Calu3 (cell line): ENCODE measurements at regions not wholly inside any gene's neighbourhood (a gene's known extent, or its start where the extent isn't known, plus 50 kb on each side); places are given as distances from the start of the nearest gene placed in this dataset.
A peak's percentile ranks its signal among the peaks of the same experiment; 100 is the strongest.

Source experiments
- BruUV-seq: library from RNA; stranded (reverse); fragments of 400-500 nt; replicated peaks from 2 replicates; lab custom pipeline; 2021; lab: Mats Ljungman, UMichigan
- CTCF ChIA-PET: fragments of 300-600 bp; sonication (Branson Sonifier 250); formaldehyde crosslinking; loops from one replicate; lab custom pipeline; 2022; ENCODE audit warnings: antibody characterized with exemption; lab: Charles Lee
- DNase-seq: peaks from one replicate; pipeline ENCODE4 v3.0.0; 2022
- H3K27ac Mint-ChIP-seq: one replicate; pipeline ENCODE4 v1.8.0; 2022; ENCODE audit warnings: mixed read lengths; ENCODE audit not compliant: unreplicated experiment
- H3K27me3 Mint-ChIP-seq: one replicate; pipeline ENCODE4 v1.8.0; 2022; ENCODE audit warnings: mixed read lengths; ENCODE audit not compliant: unreplicated experiment
- H3K36me3 Mint-ChIP-seq: one replicate; pipeline ENCODE4 v1.8.0; 2022; ENCODE audit warnings: mild to moderate bottlenecking, moderate library complexity, mixed read lengths; ENCODE audit not compliant: insufficient read depth, unreplicated experiment
- H3K4me1 Mint-ChIP-seq: one replicate; pipeline ENCODE4 v1.8.0; 2022; ENCODE audit warnings: mild to moderate bottlenecking, low read depth, mixed read lengths; ENCODE audit not compliant: unreplicated experiment
- H3K4me3 Mint-ChIP-seq: one replicate; pipeline ENCODE4 v1.8.0; 2022; ENCODE audit warnings: mild to moderate bottlenecking, low read depth, moderate library complexity, mixed read lengths; ENCODE audit not compliant: unreplicated experiment
- H3K9me3 Mint-ChIP-seq: one replicate; pipeline ENCODE4 v1.8.0; 2022; ENCODE audit warnings: low read depth, mixed read lengths; ENCODE audit not compliant: unreplicated experiment
- intact Hi-C: fragments of 100-400 bp; cut with micrococcal nuclease; formaldehyde crosslinking; loops from one replicate; pipeline ENCODE4 v1.10.0; 2022; ENCODE audit not compliant: unreplicated experiment
- TF ChIP-seq, protein P1 (sequence below): fragments of 200-600 bp; IDR thresholded peaks from one replicate; pipeline ENCODE4 v1.8.0; 2022; ENCODE audit warnings: antibody characterized with exemption; ENCODE audit not compliant: unreplicated experiment

DNA sequence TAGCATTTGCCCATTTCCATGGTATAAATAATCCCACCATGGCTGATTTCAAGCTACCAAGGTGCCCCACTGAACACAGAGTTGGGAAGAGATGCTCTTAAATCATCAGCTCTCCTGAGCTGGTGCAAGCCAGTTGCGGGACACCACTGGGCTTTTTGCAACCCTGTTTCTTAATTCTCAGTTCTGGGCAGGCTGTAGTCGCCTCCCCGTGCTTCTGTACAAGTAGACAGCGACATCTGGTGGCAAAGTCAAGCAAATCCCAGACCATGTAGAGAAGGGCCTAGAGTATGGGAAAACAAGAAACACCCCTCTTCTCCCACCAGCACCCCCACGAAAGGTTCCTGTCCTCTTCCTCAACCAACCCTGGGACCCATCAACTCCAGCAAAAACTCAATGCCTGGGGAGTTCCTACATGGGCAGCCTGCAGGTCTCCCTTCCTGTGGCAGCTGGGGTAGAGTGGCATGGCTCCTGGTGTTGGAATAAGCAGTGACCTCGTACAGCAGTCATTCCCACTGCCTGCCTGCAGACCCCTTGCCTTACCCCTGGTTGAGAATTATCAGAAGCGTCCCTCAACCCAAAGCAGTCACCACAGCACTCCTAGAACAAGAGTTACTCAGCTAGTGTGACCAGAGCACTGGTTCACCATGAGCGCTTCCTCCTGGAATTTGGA, 68.4 kb downstream of the IGLL5 start:
- TF ChIP-seq, protein P1, sequence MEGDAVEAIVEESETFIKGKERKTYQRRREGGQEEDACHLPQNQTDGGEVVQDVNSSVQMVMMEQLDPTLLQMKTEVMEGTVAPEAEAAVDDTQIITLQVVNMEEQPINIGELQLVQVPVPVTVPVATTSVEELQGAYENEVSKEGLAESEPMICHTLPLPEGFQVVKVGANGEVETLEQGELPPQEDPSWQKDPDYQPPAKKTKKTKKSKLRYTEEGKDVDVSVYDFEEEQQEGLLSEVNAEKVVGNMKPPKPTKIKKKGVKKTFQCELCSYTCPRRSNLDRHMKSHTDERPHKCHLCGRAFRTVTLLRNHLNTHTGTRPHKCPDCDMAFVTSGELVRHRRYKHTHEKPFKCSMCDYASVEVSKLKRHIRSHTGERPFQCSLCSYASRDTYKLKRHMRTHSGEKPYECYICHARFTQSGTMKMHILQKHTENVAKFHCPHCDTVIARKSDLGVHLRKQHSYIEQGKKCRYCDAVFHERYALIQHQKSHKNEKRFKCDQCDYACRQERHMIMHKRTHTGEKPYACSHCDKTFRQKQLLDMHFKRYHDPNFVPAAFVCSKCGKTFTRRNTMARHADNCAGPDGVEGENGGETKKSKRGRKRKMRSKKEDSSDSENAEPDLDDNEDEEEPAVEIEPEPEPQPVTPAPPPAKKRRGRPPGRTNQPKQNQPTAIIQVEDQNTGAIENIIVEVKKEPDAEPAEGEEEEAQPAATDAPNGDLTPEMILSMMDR, result peak; percentile 88
- CTCF ChIA-PET, result interaction anchor here (0.6 to 4.9 kb wide), 6 partner anchors 78 to 287 kb away, joined by 3 to 82 read pairs (median 5); no protein-coding TSS in a partner anchor
- no peaks in the 10 kb centered on the region for H3K36me3 Mint-ChIP-seq
- peaks cover 74% of the 10 kb centered on the region for H3K27me3 Mint-ChIP-seq
- peaks cover 6% of the 10 kb centered on the region for H3K4me1 Mint-ChIP-seq
- intact Hi-C loops, result loop anchor here (5.0 to 10.0 kb wide), 4 partner anchors 369 to 581 kb away; no protein-coding TSS in a partner anchor
- peaks cover 4% of the 10 kb centered on the region for H3K9me3 Mint-ChIP-seq
- no peak overlapping the region for H3K27ac Mint-ChIP-seq
- peak; percentile 69 for DNase-seq
- BruUV-seq, result no TSS peak
- no peak overlapping the region for H3K4me3 Mint-ChIP-seq

DNA sequence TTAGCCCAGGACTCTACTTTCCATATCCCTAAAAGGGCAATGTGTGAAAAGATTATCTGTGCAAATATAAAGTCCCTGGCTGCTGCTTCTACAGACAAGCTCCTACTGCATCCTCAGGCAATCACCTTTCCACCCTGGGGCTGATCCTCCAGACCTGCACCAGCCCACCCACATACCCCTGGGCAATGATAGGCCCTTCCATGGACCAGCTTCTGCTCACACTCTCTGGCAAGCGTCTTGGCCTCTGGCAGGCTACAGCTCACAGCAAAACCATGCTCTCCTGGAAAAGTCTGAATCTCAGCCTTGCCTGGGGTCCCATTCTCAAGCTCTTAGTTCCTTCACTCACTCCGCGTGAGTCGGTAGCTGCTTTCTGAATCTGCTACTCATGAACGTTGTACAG, 69.5 kb downstream of the IGLL5 start:
- H3K4me1 Mint-ChIP-seq, result peaks cover 6% of the 10 kb centered on the region
- TF ChIP-seq, protein P1, result no peak

DNA sequence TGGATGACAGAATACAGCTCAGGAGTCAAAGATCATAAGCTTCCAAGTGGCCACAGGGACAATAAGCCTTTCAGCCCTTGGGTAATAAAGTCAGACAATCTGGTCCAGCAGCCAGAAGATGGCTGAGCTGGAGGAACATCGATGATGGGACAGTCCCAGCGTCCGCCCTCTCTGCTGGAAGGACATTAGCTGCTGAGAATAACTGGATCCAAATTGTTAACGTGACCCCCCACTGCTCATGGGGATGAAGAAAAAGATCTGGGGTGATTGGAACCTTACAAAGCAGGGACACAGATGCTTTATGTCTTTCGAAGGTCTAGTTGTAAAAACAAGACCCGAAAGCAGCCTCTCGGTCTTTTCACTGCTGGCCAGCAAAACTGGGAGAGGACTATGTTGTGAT, 71.0 kb downstream of the IGLL5 start:
- TF ChIP-seq, protein P1, result no peak

More for the DNA sequence above, 69.5 kb downstream of the IGLL5 start:
- intact Hi-C loops, result loop anchor here (5.0 to 10.0 kb wide), 4 partner anchors 370 to 580 kb away; no protein-coding TSS in a partner anchor
- Mint-ChIP-seq H3K27ac (no peak overlapping the region), H3K9me3 (peaks cover 11% of the 10 kb centered on the region), H3K36me3 (no peaks in the 10 kb centered on the region), H3K4me3 (no peak overlapping the region), H3K27me3 (peaks cover 64% of the 10 kb centered on the region)
- BruUV-seq, result no TSS peak
- no peak for DNase-seq
- CTCF ChIA-PET, result interaction anchor here (1.3 to 4.9 kb wide), 6 partner anchors 101 to 429 kb away, joined by 3 to 82 read pairs (median 6); no protein-coding TSS in a partner anchor

DNA sequence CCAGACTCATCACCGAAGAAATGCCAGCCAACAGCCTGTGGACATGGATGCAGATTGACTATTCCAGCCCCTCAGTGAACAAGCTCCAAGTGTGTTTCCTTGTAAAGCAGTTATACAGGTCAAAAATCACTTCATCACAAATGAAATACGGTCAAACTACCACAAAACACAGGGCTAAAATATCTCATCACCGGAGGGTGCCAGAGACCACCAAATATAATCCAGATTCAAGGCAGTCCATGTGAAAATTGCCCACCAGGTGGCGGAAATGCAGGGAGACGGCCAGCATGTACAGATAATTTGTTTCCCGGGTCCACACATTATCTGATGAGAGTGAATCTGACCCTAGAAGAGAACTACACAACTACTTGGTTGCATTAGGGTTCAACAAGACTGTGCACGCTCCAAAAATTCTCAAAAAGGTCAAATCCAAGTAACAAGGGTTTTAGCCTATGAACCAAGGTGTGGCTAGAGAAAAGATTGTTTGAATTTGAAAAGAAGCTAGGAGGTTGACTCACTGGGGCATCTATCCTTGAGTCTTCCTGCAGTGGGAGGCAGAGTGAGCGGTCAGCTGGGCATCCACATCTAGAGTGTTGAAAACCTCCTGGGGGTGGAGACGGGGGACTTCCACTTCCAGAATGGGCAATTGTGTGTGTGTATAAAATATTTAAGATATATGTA, 71.7 kb downstream of the IGLL5 start:
- CTCF ChIA-PET, result interaction anchor here (0.6 to 4.9 kb wide), 18 partner anchors 16 to 426 kb away, joined by 3 to 82 read pairs (median 6); partner anchors contain the start of genes GNAZ and RSPH14
- peak; percentile 83 for DNase-seq
- peaks cover 17% of the 10 kb centered on the region for H3K9me3 Mint-ChIP-seq
- H3K36me3 Mint-ChIP-seq, result no peaks in the 10 kb centered on the region
- TF ChIP-seq, protein P1, result peak; percentile 78
- intact Hi-C loops, result loop anchor here (1.0 to 10.0 kb wide), 5 partner anchors 169 to 578 kb away; no protein-coding TSS in a partner anchor
- no peak overlapping the region for H3K27ac Mint-ChIP-seq
- peaks cover 6% of the 10 kb centered on the region for H3K4me1 Mint-ChIP-seq
- H3K27me3 Mint-ChIP-seq, result peaks cover 57% of the 10 kb centered on the region
- no TSS peak for BruUV-seq
- no peak overlapping the region for H3K4me3 Mint-ChIP-seq

More for the DNA sequence above, 71.0 kb downstream of the IGLL5 start:
- Mint-ChIP-seq H3K9me3 (peaks cover 15% of the 10 kb centered on the region), H3K4me1 (peaks cover 6% of the 10 kb centered on the region), H3K27me3 (peaks cover 57% of the 10 kb centered on the region), H3K36me3 (no peaks in the 10 kb centered on the region), H3K4me3 (no peak overlapping the region), H3K27ac (no peak overlapping the region)
- intact Hi-C loops, result loop anchor here (1.0 to 10.0 kb wide), 5 partner anchors 170 to 579 kb away; no protein-coding TSS in a partner anchor
- no peak for DNase-seq
- BruUV-seq, result no TSS peak
- CTCF ChIA-PET, result interaction anchor here (0.6 to 4.9 kb wide), 7 partner anchors 60 to 427 kb away, joined by 3 to 82 read pairs (median 11); no protein-coding TSS in a partner anchor
